Endometrium (tissue), 2 donors: ENCODE measurements at regions not wholly inside any gene's neighbourhood (a gene's known extent, or its start where the extent isn't known, plus 50 kb on each side); places are given as distances from the start of the nearest gene placed in this dataset.

ENCODE experiments used
- FAIRE-seq: peaks from 2 replicates; lab custom pipeline; 2012; peaks lifted over from hg19 to GRCh38; lab: Jason Lieb, UNC
- donor health status: control.
- donor health status: control.

- FAIRE-seq = no peak
Measured at GRCh38 chr3:59446775-59447465, 397.1 kb upstream of the CFAP20DC start.

- FAIRE-seq = no peak
Measured at GRCh38 chr3:59444676-59445075, 394.9 kb upstream of the CFAP20DC start.

GRCh38 chr3:59444294-59444671 lies 394.5 kb upstream of the CFAP20DC start:
- no peak for FAIRE-seq

GRCh38 chr3:59443618-59444293 lies 393.9 kb upstream of the CFAP20DC start:
- no peak for FAIRE-seq

- no peak for FAIRE-seq
Measured at GRCh38 chr3:59442046-59442445, 392.2 kb upstream of the CFAP20DC start.

GRCh38 chr3:59440285-59441028 lies 390.6 kb upstream of the CFAP20DC start:
- FAIRE-seq = no peak

GRCh38 chr3:59438492-59438891 lies 388.7 kb upstream of the CFAP20DC start:
- FAIRE-seq = no peak

- no peak for FAIRE-seq
Measured at GRCh38 chr3:59436164-59436958, 386.5 kb upstream of the CFAP20DC start.

- FAIRE-seq = no peak
Measured at GRCh38 chr3:59433546-59433945, 383.7 kb upstream of the CFAP20DC start.

- FAIRE-seq = no peak
Measured at GRCh38 chr3:59432665-59433064, 382.8 kb upstream of the CFAP20DC start.

- FAIRE-seq = no peak
Measured at GRCh38 chr3:59430341-59430740, 380.5 kb upstream of the CFAP20DC start.

- FAIRE-seq = no peak
Measured at GRCh38 chr3:59429198-59429597, 379.4 kb upstream of the CFAP20DC start.

GRCh38 chr3:59426821-59427565 lies 377.2 kb upstream of the CFAP20DC start:
- FAIRE-seq = no peak

GRCh38 chr3:59425942-59426341 lies 376.1 kb upstream of the CFAP20DC start:
- no peak for FAIRE-seq

- no peak for FAIRE-seq
Measured at GRCh38 chr3:59425371-59425770, 375.5 kb upstream of the CFAP20DC start.

- no peak for FAIRE-seq
Measured at GRCh38 chr3:59424268-59425010, 374.6 kb upstream of the CFAP20DC start.

GRCh38 chr3:59423707-59424106 lies 373.9 kb upstream of the CFAP20DC start:
- FAIRE-seq = no peak

- no peak for FAIRE-seq
Measured at GRCh38 chr3:59422312-59422711, 372.5 kb upstream of the CFAP20DC start.

- no peak for FAIRE-seq
Measured at GRCh38 chr3:59418836-59419235, 369.0 kb upstream of the CFAP20DC start.

GRCh38 chr3:59412516-59412915 lies 362.7 kb upstream of the CFAP20DC start:
- no peak for FAIRE-seq

- FAIRE-seq = no peak
Measured at GRCh38 chr3:59411694-59412093, 361.9 kb upstream of the CFAP20DC start.
